Mesenchymal stem cell (in vitro differentiated cells and primary cell): ENCODE measurements at regions not wholly inside any gene's neighbourhood (a gene's known extent, or its start where the extent isn't known, plus 50 kb on each side); places are given as distances from the start of the nearest gene placed in this dataset.

Experiments used
- DNase-seq: peaks from one replicate; pipeline ENCODE4 v3.0.0-alpha.2; 2013
- H2AFZ ChIP-seq: one replicate; pipeline ENCODE4 v1.6.1; 2013; ENCODE audit warnings: low read depth, mild to moderate bottlenecking, control low read depth, inconsistent platforms, low read length, moderate library complexity
- H2AK5ac ChIP-seq: 2 replicates; pipeline ENCODE4 v1.6.1; 2013; ENCODE audit warnings: low read length, moderate library complexity, mild to moderate bottlenecking, inconsistent platforms; ENCODE audit not compliant: severe bottlenecking
- H2BK120ac ChIP-seq: one replicate; pipeline ENCODE4 v1.6.1; 2013; ENCODE audit warnings: low read depth, mild to moderate bottlenecking, inconsistent platforms, low read length, moderate library complexity
- H2BK12ac ChIP-seq, 2 experiments: one replicate each; pipeline ENCODE4 v1.6.1; 2013; ENCODE audit warnings: inconsistent platforms in 2 of 2, low read length in 2 of 2, mild to moderate bottlenecking in 2 of 2, moderate library complexity in 2 of 2, control low read depth in 1 of 2
- H2BK15ac ChIP-seq: one replicate; pipeline ENCODE4 v1.6.1; 2013; ENCODE audit warnings: mild to moderate bottlenecking, low read depth, inconsistent platforms; ENCODE audit not compliant: poor library complexity, severe bottlenecking
- H2BK5ac ChIP-seq: 2 replicates; pipeline ENCODE4 v1.6.1; 2013; ENCODE audit warnings: low read depth, mild to moderate bottlenecking, low read length, control low read depth, inconsistent platforms; ENCODE audit not compliant: poor library complexity, severe bottlenecking
- H3K14ac ChIP-seq, 2 experiments: one replicate each; pipeline ENCODE4 v1.6.1; 2013; ENCODE audit warnings: inconsistent platforms in 2 of 2, low read length in 2 of 2, control low read depth in 1 of 2, mild to moderate bottlenecking in 1 of 2, moderate library complexity in 1 of 2
- H3K18ac ChIP-seq, 2 experiments: one replicate each; pipeline ENCODE4 v1.6.1; 2013; ENCODE audit warnings: inconsistent platforms in 2 of 2, low read length in 2 of 2, control low read depth in 1 of 2, low read depth in 1 of 2, mild to moderate bottlenecking in 1 of 2
- H3K23ac ChIP-seq, 2 experiments: one replicate each; pipeline ENCODE4 v1.6.1; 2013; ENCODE audit warnings: inconsistent platforms in 2 of 2, low read length in 2 of 2, mild to moderate bottlenecking in 2 of 2, moderate library complexity in 2 of 2, control low read depth in 1 of 2
- H3K27ac ChIP-seq: 2 replicates; pipeline ENCODE4 v1.5.1; 2013; ENCODE audit warnings: mild to moderate bottlenecking, moderate library complexity, low read length, control low read depth, inconsistent platforms; ENCODE audit not compliant: poor library complexity, severe bottlenecking
- H3K27me3 ChIP-seq, 2 experiments: 2 replicates each; pipeline versions ENCODE4 v1.6.1 to v1.7.0; 2013; ENCODE audit warnings: low read length in 2 of 2, mild to moderate bottlenecking in 2 of 2, moderate library complexity in 2 of 2, control low read depth in 1 of 2, inconsistent platforms in 1 of 2; ENCODE audit not compliant: control insufficient read depth in 1 of 2, insufficient read depth in 1 of 2
- H3K36me3 ChIP-seq, 2 experiments: 2 replicates each; pipeline versions ENCODE4 v1.6.1 to v1.7.0; 2013; ENCODE audit warnings: low read length in 2 of 2, control low read depth in 1 of 2, inconsistent platforms in 1 of 2, low read depth in 1 of 2, mild to moderate bottlenecking in 1 of 2; ENCODE audit not compliant: insufficient read depth in 2 of 2, control insufficient read depth in 1 of 2
- H3K4ac ChIP-seq, 2 experiments: one replicate each; pipeline ENCODE4 v1.6.1; 2013; ENCODE audit warnings: inconsistent platforms in 2 of 2, low read length in 2 of 2, mild to moderate bottlenecking in 2 of 2, moderate library complexity in 2 of 2, control low read depth in 1 of 2, low read depth in 1 of 2
- H3K4me1 ChIP-seq: 2 replicates; pipeline ENCODE4 v1.6.1; 2013; ENCODE audit warnings: low read depth, low read length, control low read depth; ENCODE audit not compliant: control insufficient read depth, insufficient read depth
- H3K4me2 ChIP-seq: 2 replicates; pipeline ENCODE4 v1.6.1; 2013; ENCODE audit warnings: low read length, mild to moderate bottlenecking, inconsistent platforms; ENCODE audit not compliant: poor library complexity, severe bottlenecking
- H3K4me3 ChIP-seq, 2 experiments: 2 replicates each; pipeline versions ENCODE4 v1.5.1 to v1.7.0; 2013; ENCODE audit warnings: low read length in 2 of 2, mild to moderate bottlenecking in 2 of 2, control low read depth in 1 of 2, low read depth in 1 of 2; ENCODE audit not compliant: insufficient read depth in 1 of 2
- H3K79me1 ChIP-seq: replicated peaks from 2 replicates; pipeline ENCODE4 v1.6.1; 2013; ENCODE audit warnings: mild to moderate bottlenecking, control low read depth, low read length, inconsistent platforms; ENCODE audit not compliant: poor library complexity, severe bottlenecking
- H3K9ac ChIP-seq: 2 replicates; pipeline ENCODE4 v1.7.0; 2013; ENCODE audit warnings: mild to moderate bottlenecking, low read length, moderate library complexity
- H3K9me3 ChIP-seq: 2 replicates; pipeline ENCODE4 v1.7.0; 2013; ENCODE audit warnings: mild to moderate bottlenecking, low read length; ENCODE audit not compliant: control insufficient read depth
- H4K8ac ChIP-seq: one replicate; pipeline ENCODE4 v1.6.1; 2013; ENCODE audit warnings: inconsistent platforms, mild to moderate bottlenecking, low read length, moderate library complexity
- H4K91ac ChIP-seq: one replicate; pipeline ENCODE4 v1.6.1; 2013; ENCODE audit warnings: mild to moderate bottlenecking, low read length, inconsistent platforms
- WGBS: methylation state at CpG from one replicate; pipeline ENCODE4 v1.1.7; 2013; ENCODE audit warnings: mixed read lengths; 5-methylcytosine and 5-hydroxymethylcytosine counted together

DNA sequence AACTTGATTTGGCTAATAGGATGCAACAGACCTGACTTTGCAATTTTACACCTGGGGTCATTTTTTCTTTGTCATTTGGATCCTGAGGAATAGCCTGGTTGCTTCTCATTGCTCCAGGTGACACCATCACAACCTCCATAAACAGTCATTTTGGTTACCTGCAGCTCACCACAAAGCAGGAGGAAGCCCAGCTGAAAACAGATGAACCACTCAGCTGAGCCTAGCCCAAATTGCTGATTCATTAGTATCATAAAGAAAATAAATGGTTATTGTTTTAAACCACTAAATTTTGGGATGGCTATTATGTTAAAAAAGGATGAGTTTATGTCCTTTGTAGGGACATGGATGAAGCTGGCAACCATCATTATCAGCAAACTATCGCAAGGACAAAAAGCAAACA, 841.0 kb upstream of the EEF2KMT start:
- Histone ChIP-seq H3K4me3 (no peak overlapping the region), H3K27ac (no peak overlapping the region), H2AK5ac (no peak overlapping the region), H4K91ac (no peak overlapping the region), H3K18ac (no peak overlapping the region), H2BK15ac (no peak overlapping the region), H3K4me1 (no peaks in the 10 kb centered on the region), H2AFZ (no peak overlapping the region), H2BK5ac (no peak overlapping the region), H2BK120ac (no peak overlapping the region), H3K79me1 (no peaks in the 10 kb centered on the region), H3K9me3 (peaks cover 17% of the 10 kb centered on the region), H3K9ac (no peak overlapping the region), H4K8ac (no peak overlapping the region), H3K36me3 (no peaks in the 10 kb centered on the region), H3K27me3 (no peaks in the 10 kb centered on the region), H3K4me2 (no peak overlapping the region), H3K14ac (no peak overlapping the region), H3K4ac (no peak overlapping the region), H3K23ac (no peak overlapping the region), H2BK12ac (no peak overlapping the region)
- 83% methylated on average over 1 of the region's 1 CpG for whole genome bisulfite sequencing
- DNase-seq, result no peak

DNA sequence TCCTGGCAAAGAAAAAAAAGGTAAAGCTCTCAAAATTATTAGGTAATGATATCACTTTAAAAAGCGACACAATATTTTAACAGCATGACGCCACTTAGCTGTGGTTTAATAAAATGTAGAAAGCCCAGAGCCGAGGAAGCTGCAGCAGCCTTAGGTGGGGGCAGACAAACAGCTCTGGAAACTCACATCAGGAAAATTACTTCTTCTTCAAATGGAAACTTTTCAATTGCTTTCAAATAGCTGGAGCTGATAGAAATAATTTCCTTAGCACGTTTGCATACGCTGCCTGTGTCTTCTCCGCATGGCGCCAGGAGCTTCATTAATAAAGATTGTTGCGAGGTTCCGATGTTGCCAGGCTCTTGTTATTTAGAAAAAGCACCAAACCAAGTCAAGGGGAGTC, 835.3 kb upstream of the EEF2KMT start:
- Histone ChIP-seq H3K27ac (no peak overlapping the region), H2BK120ac (no peak overlapping the region), H2BK12ac (no peak overlapping the region), H3K4ac (no peak overlapping the region), H2BK5ac (no peak overlapping the region), H3K9ac (no peak overlapping the region), H3K4me2 (no peak overlapping the region), H3K27me3 (no peaks in the 10 kb centered on the region), H2AFZ (no peak overlapping the region), H3K36me3 (no peaks in the 10 kb centered on the region), H3K4me3 (no peak overlapping the region), H3K18ac (no peak overlapping the region), H3K79me1 (no peaks in the 10 kb centered on the region), H2AK5ac (no peak overlapping the region), H2BK15ac (no peak overlapping the region), H3K9me3 (peaks cover 7% of the 10 kb centered on the region), H4K8ac (no peak overlapping the region), H3K23ac (no peak overlapping the region), H4K91ac (no peak overlapping the region), H3K4me1 (no peaks in the 10 kb centered on the region), H3K14ac (no peak overlapping the region)
- WGBS, result 80% methylated on average over 9 of the region's 9 CpGs
- no peak for DNase-seq

DNA sequence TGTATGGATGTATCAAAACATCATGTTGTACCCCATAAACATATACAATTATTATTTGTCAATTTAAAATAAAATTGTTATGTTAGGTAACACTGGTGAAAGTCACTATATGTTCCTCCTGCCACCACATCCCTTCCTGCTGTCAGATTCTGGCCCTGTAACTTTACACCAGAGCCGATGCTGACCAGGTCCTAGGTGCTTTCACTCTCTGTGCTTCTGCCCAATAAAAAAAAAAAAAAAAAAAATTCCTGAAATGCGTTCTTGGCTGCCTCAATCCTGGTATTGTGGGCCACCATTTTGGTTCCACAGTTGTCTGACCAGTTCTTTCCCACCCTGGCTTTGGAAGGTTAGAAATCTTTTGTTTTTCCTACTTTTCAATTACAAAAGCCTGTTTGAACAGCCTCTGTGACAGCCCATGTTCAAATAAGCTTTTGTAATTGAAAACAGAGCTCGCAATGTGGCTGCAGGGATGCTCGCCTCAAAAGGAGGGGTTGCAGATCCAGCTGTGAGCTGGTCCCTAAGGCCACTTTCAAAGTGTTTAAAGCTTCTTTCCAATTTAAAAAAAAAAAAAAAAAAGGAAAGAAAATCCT, 831.0 kb upstream of the EEF2KMT start:
- Histone ChIP-seq H3K4me1 (no peaks in the 10 kb centered on the region), H2AK5ac (no peak overlapping the region), H3K36me3 (no peaks in the 10 kb centered on the region), H3K18ac (no peak overlapping the region), H3K9ac (no peak overlapping the region), H3K14ac (no peak overlapping the region), H2BK120ac (no peak overlapping the region), H4K8ac (no peak overlapping the region), H3K4ac (no peak overlapping the region), H2BK15ac (no peak overlapping the region), H2AFZ (no peak overlapping the region), H3K27me3 (no peaks in the 10 kb centered on the region), H3K9me3 (peaks cover 5% of the 10 kb centered on the region), H3K27ac (no peak overlapping the region), H2BK5ac (no peak overlapping the region), H2BK12ac (no peak overlapping the region), H4K91ac (no peak overlapping the region), H3K4me3 (no peak overlapping the region), H3K79me1 (no peaks in the 10 kb centered on the region), H3K23ac (no peak overlapping the region), H3K4me2 (no peak overlapping the region)
- DNase-seq, result no peak
- WGBS, result 12% methylated on average over 4 of the region's 4 CpGs

DNA sequence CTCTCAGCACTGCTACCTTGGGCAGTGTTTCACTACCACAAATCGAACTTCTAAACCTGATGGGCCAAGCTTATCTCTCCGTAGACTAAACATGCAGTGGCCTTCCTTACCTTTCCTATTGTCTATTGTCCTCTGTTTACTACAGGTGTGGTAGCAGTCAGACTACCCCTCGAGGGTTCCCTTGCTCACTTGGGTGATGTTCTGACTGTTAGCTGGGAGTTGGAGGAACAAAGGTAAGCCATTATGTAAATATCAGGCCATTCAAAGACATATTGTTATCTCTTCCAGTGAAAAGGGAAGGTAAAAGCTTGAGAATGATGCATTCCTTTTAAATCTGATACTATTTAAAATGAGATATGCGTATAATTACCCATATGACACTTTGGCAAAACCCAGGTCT, 828.3 kb upstream of the EEF2KMT start:
- H3K9me3 ChIP-seq, result peaks cover 3% of the 10 kb centered on the region
- no peak overlapping the region for H2AFZ ChIP-seq
- no peak overlapping the region for H2BK5ac ChIP-seq
- H2AK5ac ChIP-seq, result no peak overlapping the region
- H4K91ac ChIP-seq, result no peak overlapping the region
- H3K4me1 ChIP-seq, result no peaks in the 10 kb centered on the region
- no peaks in the 10 kb centered on the region for H3K79me1 ChIP-seq
- no peak overlapping the region for H4K8ac ChIP-seq
- no peaks in the 10 kb centered on the region for H3K36me3 ChIP-seq
- WGBS, result 42% methylated on average over 3 of the region's 4 CpGs
- no peaks in the 10 kb centered on the region for H3K27me3 ChIP-seq
- DNase-seq, result no peak
- H3K9ac ChIP-seq, result no peak overlapping the region
- H2BK15ac ChIP-seq, result no peak overlapping the region
- H2BK12ac ChIP-seq, result no peak overlapping the region
- no peak overlapping the region for H3K4me2 ChIP-seq
- H3K23ac ChIP-seq, result no peak overlapping the region
- no peak overlapping the region for H3K4ac ChIP-seq
- H3K4me3 ChIP-seq, result no peak overlapping the region
- H3K18ac ChIP-seq, result no peak overlapping the region
- H3K14ac ChIP-seq, result no peak overlapping the region
- H3K27ac ChIP-seq, result no peak overlapping the region
- H2BK120ac ChIP-seq, result no peak overlapping the region
